A673 (cell line): ENCODE measurements at regions not wholly inside any gene's neighbourhood (a gene's known extent, or its start where the extent isn't known, plus 50 kb on each side); places are given as distances from the start of the nearest gene placed in this dataset.
A peak's percentile ranks its signal among the peaks of the same experiment; 100 is the strongest.

Experiments
- BruUV-seq: library from RNA; stranded (reverse); fragments of 400-500 nt; replicated peaks from 2 replicates; lab custom pipeline; 2021; lab: Mats Ljungman, UMichigan
- CTCF ChIA-PET: fragments of 300-600 bp; sonication (Branson Sonifier 250); formaldehyde crosslinking; loops from one replicate; lab custom pipeline; 2022; ENCODE audit warnings: antibody characterized with exemption; lab: Charles Lee
- POLR2A ChIA-PET: fragments of 300-600 bp; sonication (Branson Sonifier 250); formaldehyde crosslinking; loops from one replicate; lab custom pipeline; 2022; ENCODE audit warnings: antibody characterized with exemption; ENCODE audit not compliant: low non-redundant PET; lab: Charles Lee
- DNase-seq: peaks from one replicate; pipeline ENCODE4 v3.0.0-alpha.2; 2015; ENCODE audit warnings: low spot score
- H3K27ac ChIP-seq: fragments of 200-600 bp; sonication (generic); 2 replicates; pipeline ENCODE4 v1.5.1; 2016; ENCODE audit warnings: mixed run types, low read depth, mild to moderate bottlenecking, mixed read lengths, antibody characterized with exemption, low read length; ENCODE audit not compliant: poor library complexity, severe bottlenecking
- H3K27me3 ChIP-seq: fragments of 200-600 bp; sonication (generic); replicated peaks from 2 replicates; pipeline ENCODE4 v1.6.1; 2017; ENCODE audit warnings: mixed run types, low read depth, mild to moderate bottlenecking, mixed read lengths, antibody characterized with exemption, low read length; ENCODE audit not compliant: insufficient read depth, poor library complexity
- H3K36me3 ChIP-seq: fragments of 200-600 bp; sonication (generic); 2 replicates; pipeline ENCODE4 v1.6.1; 2016; ENCODE audit warnings: mixed run types, mild to moderate bottlenecking, mixed read lengths, antibody characterized with exemption, low read length; ENCODE audit not compliant: insufficient read depth, poor library complexity, severe bottlenecking
- H3K4me1 ChIP-seq: fragments of 200-600 bp; sonication (generic); 2 replicates; pipeline ENCODE4 v1.6.1; 2017; ENCODE audit warnings: mixed run types, mild to moderate bottlenecking, mixed read lengths, antibody characterized with exemption, low read length; ENCODE audit not compliant: insufficient read depth, poor library complexity, severe bottlenecking
- H3K4me3 ChIP-seq: fragments of 200-600 bp; sonication (generic); 2 replicates; pipeline ENCODE4 v1.5.1; 2016; ENCODE audit warnings: low read depth, mixed run types, mild to moderate bottlenecking, mixed read lengths, low read length; ENCODE audit not compliant: poor library complexity, severe bottlenecking
- H3K9me3 ChIP-seq: fragments of 200-600 bp; sonication (generic); 2 replicates; pipeline ENCODE4 v1.6.1; 2016; ENCODE audit warnings: mixed run types, low read depth, mild to moderate bottlenecking, mixed read lengths, antibody characterized with exemption, low read length; ENCODE audit not compliant: poor library complexity, severe bottlenecking
- CTCF ChIP-seq: fragments of 300-800, 200-600 bp; sonication (generic); conservative IDR thresholded peaks from 2 replicates; pipeline ENCODE4 v1.5.1; 2017; ENCODE audit warnings: low read depth, mild to moderate bottlenecking, antibody characterized with exemption, low read length, moderate library complexity, mixed read lengths
- EZH2 ChIP-seq: fragments of 200-600 bp; sonication (generic); IDR thresholded peaks from 2 replicates; pipeline ENCODE4 v1.6.1; 2017; ENCODE audit warnings: borderline replicate concordance, low read depth, mild to moderate bottlenecking, mixed read lengths, antibody characterized with exemption, low read length; ENCODE audit not compliant: poor library complexity, severe bottlenecking
- intact Hi-C: fragments of 100-400 bp; cut with micrococcal nuclease; formaldehyde crosslinking; loops from one replicate; pipeline ENCODE4 v1.10.0; 2022; ENCODE audit not compliant: unreplicated experiment

- no peaks in the 10 kb centered on the region for H3K36me3 ChIP-seq
- intact Hi-C loops: no loop called here
- no peaks in the 10 kb centered on the region for H3K27me3 ChIP-seq
- peaks cover 6% of the 10 kb centered on the region for H3K4me1 ChIP-seq
- no peak for TF ChIP-seq EZH2
- no peak for TF ChIP-seq CTCF
- no peak overlapping the region for H3K4me3 ChIP-seq
- ChIA-PET CTCF (no interaction called here), POLR2A (no interaction called here)
- peak overlapping the region; percentile 42 for H3K27ac ChIP-seq
- BruUV-seq: no TSS peak
- DNase-seq: peak; percentile 35
- no peaks in the 10 kb centered on the region for H3K9me3 ChIP-seq
These were observed 140.1 kb upstream of the SMIM31 start for GRCh38 chr4:164613792-164614191.

GRCh38 chr4:164614329-164614728 lies 139.6 kb upstream of the SMIM31 start:
- no peaks in the 10 kb centered on the region for H3K27me3 ChIP-seq
- peaks cover 6% of the 10 kb centered on the region for H3K4me1 ChIP-seq
- BruUV-seq: no TSS peak
- TF ChIP-seq CTCF (no peak), EZH2 (no peak)
- intact Hi-C loops: no loop called here
- no peaks in the 10 kb centered on the region for H3K9me3 ChIP-seq
- H3K27ac ChIP-seq: peak overlapping the region; percentile 42
- CTCF ChIA-PET: no interaction called here
- H3K36me3 ChIP-seq: no peaks in the 10 kb centered on the region
- POLR2A ChIA-PET: no interaction called here
- no peak overlapping the region for H3K4me3 ChIP-seq
- no peak for DNase-seq

- H3K4me1 ChIP-seq: peaks cover 6% of the 10 kb centered on the region
- intact Hi-C loops: no loop called here
- no TSS peak for BruUV-seq
- H3K9me3 ChIP-seq: no peaks in the 10 kb centered on the region
- ChIA-PET POLR2A (no interaction called here), CTCF (no interaction called here)
- no peaks in the 10 kb centered on the region for H3K27me3 ChIP-seq
- no peaks in the 10 kb centered on the region for H3K36me3 ChIP-seq
- TF ChIP-seq EZH2 (no peak), CTCF (no peak)
- H3K27ac ChIP-seq: no peak overlapping the region
- DNase-seq: no peak
- no peak overlapping the region for H3K4me3 ChIP-seq
These were observed 138.9 kb upstream of the SMIM31 start for GRCh38 chr4:164614999-164615398.
